Stimulated activated CD8-positive, alpha-beta memory T cell treated with anti-CD3 and anti-CD28 coated beads, Interleukin-7, amount 100 ng/mL, for 48 hours (primary cell): ENCODE measurements at regions not wholly inside any gene's neighbourhood (a gene's known extent, or its start where the extent isn't known, plus 50 kb on each side); places are given as distances from the start of the nearest gene placed in this dataset.

Experiments used
- DNase-seq, 2 donors: peaks; one replicate each; pipeline ENCODE4 v3.0.0-alpha.2; 2020; ENCODE audit warnings: low read depth in 1 of 2; ENCODE audit errors: extremely low read depth in 1 of 2

DNA sequence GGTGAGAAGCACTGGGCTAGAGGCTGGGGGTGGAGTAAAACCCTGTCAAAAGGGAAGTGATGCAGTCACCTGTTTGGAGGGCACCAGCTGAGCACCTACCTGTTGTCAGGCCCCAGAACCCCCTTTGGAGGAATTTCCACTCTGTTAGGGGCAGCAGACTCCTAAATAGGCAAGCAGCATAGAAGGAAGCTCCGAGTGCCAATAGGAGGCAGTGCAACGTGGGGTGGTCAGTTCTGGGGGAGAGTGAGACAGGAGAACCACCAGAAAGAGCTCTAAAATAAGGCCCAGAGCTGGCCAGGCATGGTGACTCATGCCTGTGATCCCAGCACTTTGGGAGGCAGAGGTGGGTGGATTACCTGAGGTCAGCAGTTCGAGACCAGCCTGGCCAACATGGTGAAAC, 203.7 kb upstream of the ZC3H12A start:
- no peak for DNase-seq

DNA sequence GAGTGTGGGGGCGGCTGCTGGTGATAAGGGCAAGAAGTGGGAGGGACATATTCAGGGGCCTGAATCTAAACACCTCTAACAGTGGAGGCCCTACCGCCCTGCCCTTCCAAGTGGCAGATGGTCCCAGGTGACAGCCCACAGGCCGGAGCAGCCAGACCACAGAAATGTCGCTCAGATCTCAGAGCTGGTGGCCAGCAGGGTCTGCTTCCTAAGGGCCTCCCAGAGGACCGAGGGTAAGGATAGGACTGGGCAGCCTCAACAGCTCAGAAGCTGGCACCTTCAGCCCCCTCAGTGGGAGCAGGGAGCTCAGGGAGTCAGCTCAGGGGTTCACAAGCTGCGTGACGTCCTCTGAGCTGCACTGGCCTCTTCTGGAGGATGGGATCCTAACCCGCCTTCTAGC, 201.8 kb upstream of the ZC3H12A start:
- DNase-seq = no peak

DNA sequence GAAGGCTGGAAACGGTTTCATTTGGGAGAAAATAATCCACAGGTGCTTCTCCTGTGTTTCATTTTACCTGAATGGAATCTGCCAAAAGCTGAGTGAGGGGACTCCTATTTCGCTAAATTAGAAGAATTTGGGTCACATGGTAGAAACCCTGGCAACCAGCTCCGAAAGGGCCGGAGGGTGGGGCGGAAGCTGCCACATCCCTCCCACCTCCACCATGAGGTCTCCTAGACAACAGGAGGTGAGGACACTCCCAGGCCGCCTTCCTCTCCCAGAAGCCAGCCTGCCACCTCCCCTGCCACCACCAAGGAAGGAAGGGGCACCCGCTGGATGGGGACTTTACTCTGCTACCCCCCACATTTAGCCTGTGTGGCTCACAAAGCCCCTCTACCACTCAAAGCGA, 199.9 kb upstream of the ZC3H12A start:
- no peak for DNase-seq

GRCh38 chr1:37274938-37275631, 199.3 kb upstream of the ZC3H12A start:
- DNase-seq = no peak

DNA sequence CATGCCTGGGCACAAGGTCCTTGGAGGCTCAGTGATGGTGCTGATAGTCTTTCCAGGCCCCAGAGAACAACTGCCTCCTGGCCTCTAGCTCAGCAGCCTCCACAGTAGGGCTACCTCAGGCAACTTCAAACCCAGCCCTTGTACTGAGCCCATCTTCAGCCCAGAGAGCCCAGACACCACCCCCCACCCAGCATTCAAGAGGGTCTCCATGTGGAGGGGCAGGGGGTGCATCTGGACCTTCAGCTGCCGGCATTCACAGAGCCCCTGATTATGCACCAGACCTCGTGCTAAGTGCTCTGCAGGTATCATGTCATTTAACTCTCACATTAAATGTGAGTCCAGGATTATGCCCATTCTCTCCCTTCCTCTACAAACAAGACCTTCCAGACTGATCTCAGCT, 197.0 kb upstream of the ZC3H12A start:
- DNase-seq = no peak

DNA sequence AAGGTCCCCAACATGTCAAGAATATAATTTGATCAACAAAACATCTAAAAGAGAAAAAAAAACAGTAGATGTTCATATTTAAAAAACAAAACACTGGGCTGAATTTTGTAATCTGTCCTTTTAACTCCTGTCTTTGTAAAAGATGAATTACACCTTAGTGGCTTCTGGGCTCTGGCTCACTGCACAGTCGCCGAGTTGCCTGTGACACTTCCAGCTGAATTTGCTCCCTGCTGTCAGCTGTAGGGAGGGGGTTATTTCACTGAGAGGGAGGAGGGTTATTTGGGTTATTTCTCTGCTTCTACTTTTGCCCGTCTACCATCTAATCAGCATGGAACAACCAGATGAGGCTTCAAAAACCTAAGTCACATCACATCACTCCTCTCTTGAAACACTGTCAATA, 193.0 kb upstream of the ZC3H12A start:
- no peak for DNase-seq

GRCh38 chr1:37282764-37283163, 191.6 kb upstream of the ZC3H12A start:
- DNase-seq = no peak

DNA sequence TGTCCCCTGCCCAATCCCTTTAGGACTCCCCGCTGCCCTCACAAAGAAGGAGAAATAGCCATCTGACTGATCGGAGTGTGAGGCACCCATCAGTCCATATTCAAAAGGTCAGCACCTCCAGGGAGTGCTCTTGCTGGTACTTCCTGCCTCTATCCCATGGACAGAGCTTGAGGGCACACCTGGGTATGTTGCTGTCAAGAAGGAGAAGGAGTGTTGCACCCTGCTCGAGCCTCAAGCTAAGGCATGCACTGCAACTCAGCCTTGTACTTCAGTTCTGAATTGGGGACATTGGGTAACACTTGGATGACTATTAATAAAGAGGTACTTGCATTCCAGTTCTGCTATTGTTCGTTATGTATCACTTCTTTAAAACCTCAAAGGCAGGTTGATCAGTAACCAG, 190.3 kb upstream of the ZC3H12A start:
- no peak for DNase-seq

- no peak for DNase-seq
Observed at GRCh38 chr1:37286881-37287280, 187.5 kb upstream of the ZC3H12A start.

DNA sequence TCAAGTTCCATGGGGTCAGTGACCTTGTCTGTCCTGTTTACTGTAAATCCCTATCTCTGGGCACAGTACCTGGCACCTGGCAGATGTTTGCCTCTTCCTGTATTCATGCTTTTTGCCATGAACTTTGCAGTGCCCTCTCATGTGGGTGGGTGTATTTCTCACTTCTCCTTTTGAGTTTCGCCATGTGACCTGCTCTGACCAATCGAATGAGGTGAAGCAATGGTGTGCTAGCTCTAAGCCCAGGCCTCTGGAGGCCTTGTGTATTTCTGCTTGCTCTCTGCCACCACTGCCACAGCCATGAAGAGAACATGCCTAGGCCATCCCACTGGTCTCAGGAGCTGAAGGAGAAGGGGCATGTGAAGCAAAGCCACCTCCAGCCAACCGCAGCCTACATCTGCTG, 185.5 kb upstream of the ZC3H12A start:
- no peak for DNase-seq

- DNase-seq = no peak
Observed at GRCh38 chr1:37290718-37291117, 183.7 kb upstream of the ZC3H12A start.

GRCh38 chr1:37292789-37293188, 181.6 kb upstream of the ZC3H12A start:
- no peak for DNase-seq

DNA sequence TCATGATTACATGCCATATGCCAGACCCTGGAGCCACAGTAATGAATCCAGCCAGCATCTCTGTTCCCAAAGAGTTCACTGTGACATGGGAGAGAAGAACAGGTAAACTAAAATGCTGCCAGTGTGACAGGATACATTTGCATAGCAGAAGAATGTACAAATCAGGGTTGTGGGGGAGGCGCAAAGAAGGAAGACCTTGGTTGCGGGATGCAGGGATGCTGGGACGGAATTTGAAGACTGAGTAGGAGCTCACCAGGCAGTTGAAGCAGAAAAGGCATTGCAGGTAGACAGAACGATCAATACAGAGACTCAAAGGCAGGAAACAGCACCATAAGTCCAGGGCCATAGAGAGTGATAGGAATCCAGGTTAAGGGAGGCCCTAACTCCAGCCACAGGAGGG, 180.3 kb upstream of the ZC3H12A start:
- no peak for DNase-seq

- no peak for DNase-seq
Observed at GRCh38 chr1:37294529-37294928, 179.9 kb upstream of the ZC3H12A start.

DNA sequence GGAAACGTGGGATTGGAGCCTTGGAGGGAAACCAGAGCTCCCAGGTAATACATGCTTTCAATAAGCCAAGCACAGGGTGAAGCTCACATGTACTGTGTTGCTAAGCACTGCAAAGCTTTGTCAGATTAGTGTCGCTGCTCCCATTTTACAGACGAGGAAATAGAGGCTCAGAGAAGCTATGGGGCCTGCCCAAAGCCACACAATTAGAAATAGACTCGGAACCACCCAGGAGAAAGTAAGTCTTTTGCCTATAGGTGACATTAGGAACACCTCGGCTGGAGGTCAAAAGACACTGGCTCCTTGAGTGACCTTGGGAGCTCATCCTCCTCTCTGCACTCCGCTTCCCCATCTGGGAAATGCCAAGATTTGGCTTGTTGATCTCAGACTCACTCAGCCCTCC, 175.6 kb upstream of the ZC3H12A start:
- no peak for DNase-seq

DNA sequence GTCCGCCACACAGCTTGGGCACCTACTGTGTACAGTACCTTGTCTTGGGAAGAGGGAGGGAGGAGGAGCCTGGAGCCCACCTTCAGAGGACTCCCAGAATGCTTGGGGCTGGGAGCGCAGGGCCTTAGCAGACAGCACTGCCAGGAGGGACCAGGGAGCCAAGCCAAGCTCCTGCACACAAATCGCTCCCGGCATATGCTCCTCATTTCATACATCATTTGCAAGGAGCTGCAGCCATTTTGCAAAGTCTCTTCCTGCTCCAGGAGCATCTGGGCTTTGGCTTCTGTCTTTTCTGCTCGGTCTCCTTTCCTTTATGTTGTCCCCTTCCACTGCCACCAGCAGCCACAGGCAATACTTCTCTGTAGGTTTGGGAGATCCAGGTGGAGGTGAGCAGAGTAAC, 175.2 kb upstream of the ZC3H12A start:
- DNase-seq = no peak

DNA sequence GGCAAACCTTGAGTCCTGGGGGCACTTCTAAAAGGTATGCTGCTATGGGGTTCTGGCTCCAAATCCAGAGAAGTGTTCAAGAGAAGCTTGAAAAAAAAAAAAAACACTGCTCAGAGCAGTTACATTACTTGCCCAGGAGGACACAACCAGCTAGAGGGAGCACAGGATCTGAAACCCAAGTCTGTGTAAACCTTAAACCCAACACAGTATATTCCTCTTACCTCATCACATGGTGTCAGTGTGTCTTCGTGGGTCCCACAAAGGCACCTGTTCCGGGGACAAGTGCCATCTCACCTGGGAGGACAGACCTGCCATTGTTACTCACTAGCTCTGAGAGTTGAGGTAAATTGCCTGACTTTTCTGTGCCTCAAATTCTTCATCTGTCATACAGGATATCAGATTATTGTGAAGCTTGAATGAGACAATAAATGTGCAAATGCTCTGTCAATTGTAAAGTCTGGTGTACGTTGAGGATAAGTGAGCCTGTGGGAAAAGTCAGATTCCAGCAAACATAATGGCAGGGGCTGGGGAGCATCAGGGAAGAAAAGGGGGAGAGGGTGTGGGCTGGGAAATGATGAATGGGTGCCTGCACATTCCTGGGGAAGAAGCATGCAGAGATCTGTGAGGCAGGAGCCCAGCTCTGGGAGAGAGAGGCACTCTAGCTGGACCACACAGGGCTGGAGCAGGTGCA, 170.4 kb upstream of the ZC3H12A start:
- DNase-seq = no peak

DNA sequence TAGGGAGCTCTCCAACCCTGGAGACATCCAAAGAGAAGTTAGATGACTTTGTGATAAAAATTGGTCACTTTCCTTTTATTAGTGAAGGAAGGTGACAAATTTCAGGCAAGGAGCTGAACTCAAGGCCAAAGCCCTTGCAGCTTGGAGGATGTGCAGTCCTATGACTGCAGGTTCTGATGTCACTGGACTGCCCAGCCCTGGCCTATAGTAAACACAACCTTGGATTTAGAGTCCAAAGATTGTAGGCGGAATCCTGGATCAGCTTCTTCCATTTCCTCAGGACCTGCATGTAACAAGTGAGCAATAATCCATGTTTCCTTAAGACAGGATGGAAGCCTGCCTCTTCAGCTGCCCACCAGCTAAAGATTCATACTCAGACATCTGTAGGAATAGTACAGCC, 169.3 kb upstream of the ZC3H12A start:
- no peak for DNase-seq

GRCh38 chr1:37305841-37306240, 168.5 kb upstream of the ZC3H12A start:
- no peak for DNase-seq

GRCh38 chr1:37306461-37306860, 167.9 kb upstream of the ZC3H12A start:
- DNase-seq = no peak

GRCh38 chr1:37306871-37307270, 167.5 kb upstream of the ZC3H12A start:
- no peak for DNase-seq

DNA sequence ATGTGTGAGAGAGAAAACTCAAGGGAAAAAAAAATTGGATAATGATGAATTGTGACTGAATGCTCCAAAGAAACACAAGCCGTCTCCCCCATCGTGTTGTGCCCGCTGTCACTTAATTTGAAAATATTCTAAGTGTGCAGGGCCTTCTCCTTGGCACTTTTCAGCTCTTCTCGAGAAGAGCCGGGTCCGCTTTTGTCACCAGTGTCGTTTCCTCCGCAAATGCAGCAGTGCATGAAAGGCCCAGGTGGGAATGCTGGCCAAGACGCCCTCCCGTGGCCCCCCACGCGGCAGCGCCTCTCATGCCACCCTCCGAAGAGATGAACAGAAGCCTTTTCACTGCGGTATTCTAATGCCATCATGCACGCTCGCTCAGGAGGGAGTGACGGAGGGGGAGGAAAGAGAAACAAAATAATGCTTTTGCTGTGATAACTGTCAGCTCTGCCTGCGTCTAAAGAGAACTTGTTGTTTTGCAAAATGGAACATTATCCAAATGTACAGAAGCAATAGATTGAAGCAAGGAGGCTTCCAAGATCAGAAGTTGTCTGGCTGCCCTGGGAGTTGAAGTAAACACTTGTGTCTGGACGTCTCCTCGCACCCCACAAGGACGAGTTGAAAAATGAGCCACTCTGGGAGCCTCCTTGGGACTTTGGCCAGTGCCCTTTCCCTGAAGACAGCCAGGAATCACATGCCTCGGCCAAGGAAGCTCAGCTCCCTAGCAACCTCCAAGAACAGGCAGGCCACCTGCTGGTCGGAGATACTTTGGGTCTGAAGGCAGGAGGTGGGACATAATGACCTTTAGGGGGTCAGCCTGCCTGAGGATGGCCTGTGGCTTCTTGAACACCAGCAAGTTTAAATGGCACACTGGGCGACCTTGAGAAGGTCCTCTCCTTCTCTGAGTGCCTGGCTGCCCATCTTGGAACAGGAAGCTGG, 166.1 kb upstream of the ZC3H12A start:
- DNase-seq = no peak
